ENCODE measurements at regions not wholly inside any gene's neighbourhood (a gene's known extent, or its start where the extent isn't known, plus 50 kb on each side); places are given as distances from the start of the nearest gene placed in this dataset.
A peak's percentile ranks its signal among the peaks of the same experiment; 100 is the strongest.
"Not testable (repeated sequence)": the region's sequence is repeated elsewhere in the genome, so short reads cannot be mapped to it uniquely, and the experiment has no call there.

GRCh38 chr15:79535536-79535935 is 103.4 kb downstream of the MINAR1 start:
- no peak for DNase-seq (ENCODE audit: extremely low read depth, low read depth)

- DNase-seq (ENCODE audit: extremely low read depth, low read depth): no peak
These were observed 106.4 kb downstream of the MINAR1 start for GRCh38 chr15:79538527-79538926.

- DNase-seq (ENCODE audit: extremely low read depth, low read depth): no peak
These were observed 107.3 kb downstream of the MINAR1 start for GRCh38 chr15:79539401-79539800.

GRCh38 chr15:79540551-79540950 is 108.4 kb downstream of the MINAR1 start:
- DNase-seq (ENCODE audit: extremely low read depth, low read depth): no peak

GRCh38 chr15:79541196-79541595 is 109.1 kb downstream of the MINAR1 start:
- DNase-seq (ENCODE audit: extremely low read depth, low read depth): no peak

GRCh38 chr15:79543097-79543496 is 111.0 kb downstream of the MINAR1 start:
- DNase-seq (ENCODE audit: extremely low read depth, low read depth): no peak

- no peak for DNase-seq (ENCODE audit: extremely low read depth, low read depth)
These were observed 117.1 kb downstream of the MINAR1 start for GRCh38 chr15:79549196-79549595.

- no peak for DNase-seq (ENCODE audit: extremely low read depth, low read depth)
These were observed 128.2 kb downstream of the MINAR1 start for GRCh38 chr15:79560384-79560783.

GRCh38 chr15:79561982-79562381 is 129.8 kb downstream of the MINAR1 start:
- DNase-seq (ENCODE audit: extremely low read depth, low read depth): no peak

GRCh38 chr15:79562403-79562815 is 130.3 kb downstream of the MINAR1 start:
- no peak for DNase-seq (ENCODE audit: extremely low read depth, low read depth)

GRCh38 chr15:79562899-79563298 is 130.8 kb downstream of the MINAR1 start:
- DNase-seq (ENCODE audit: extremely low read depth, low read depth): no peak

GRCh38 chr15:79570004-79570403 is 137.9 kb downstream of the MINAR1 start:
- no peak for DNase-seq (ENCODE audit: extremely low read depth, low read depth)

GRCh38 chr15:79572691-79573404 is 140.7 kb downstream of the MINAR1 start:
- DNase-seq (ENCODE audit: extremely low read depth, low read depth): no peak

- DNase-seq (ENCODE audit: extremely low read depth, low read depth): not testable (repeated sequence)
These were observed 142.5 kb downstream of the MINAR1 start for GRCh38 chr15:79574431-79575273.

- DNase-seq (ENCODE audit: extremely low read depth, low read depth): no peak
These were observed 150.5 kb downstream of the MINAR1 start for GRCh38 chr15:79582650-79583049.

- DNase-seq (ENCODE audit: extremely low read depth, low read depth): no peak
These were observed 160.0 kb downstream of the MINAR1 start for GRCh38 chr15:79592126-79592525.

- DNase-seq (ENCODE audit: extremely low read depth, low read depth): no peak
These were observed 161.2 kb downstream of the MINAR1 start for GRCh38 chr15:79593119-79593869.

- no peak for DNase-seq (ENCODE audit: extremely low read depth, low read depth)
These were observed 163.2 kb downstream of the MINAR1 start for GRCh38 chr15:79595306-79595705.

GRCh38 chr15:79595995-79596622 is 164.0 kb downstream of the MINAR1 start:
- DNase-seq (ENCODE audit: extremely low read depth, low read depth): peak; percentile 87

GRCh38 chr15:79598639-79599038 is 166.5 kb downstream of the MINAR1 start:
- no peak for DNase-seq (ENCODE audit: extremely low read depth, low read depth)

Data from NCI-H460 (cell line).